ENCODE measurements at regions not wholly inside any gene's neighbourhood (a gene's known extent, or its start where the extent isn't known, plus 50 kb on each side); places are given as distances from the start of the nearest gene placed in this dataset.
"Not testable (repeated sequence)": the region's sequence is repeated elsewhere in the genome, so short reads cannot be mapped to it uniquely, and the experiment has no call there.

DNA sequence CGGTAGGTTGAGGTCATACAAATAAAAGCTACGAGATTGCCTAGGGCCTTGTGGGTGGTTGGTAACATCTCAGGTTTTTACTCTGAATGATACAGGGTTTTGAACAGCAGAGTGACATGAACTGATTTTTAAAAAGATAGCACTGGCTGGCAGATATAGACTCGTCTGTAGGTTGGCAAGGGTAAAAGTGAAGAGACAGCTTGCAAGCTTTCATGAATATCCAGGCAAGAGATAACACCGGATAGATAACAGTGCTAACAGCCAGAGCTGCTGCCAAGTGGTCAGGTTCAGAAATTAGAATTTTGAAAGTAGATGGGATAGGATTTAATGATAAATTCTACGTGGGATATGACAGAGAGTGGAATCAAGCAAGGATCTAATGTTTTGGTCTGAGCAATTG, 299.7 kb upstream of the AADAT start:
- no peak overlapping the region for H3K27ac ChIP-seq

DNA sequence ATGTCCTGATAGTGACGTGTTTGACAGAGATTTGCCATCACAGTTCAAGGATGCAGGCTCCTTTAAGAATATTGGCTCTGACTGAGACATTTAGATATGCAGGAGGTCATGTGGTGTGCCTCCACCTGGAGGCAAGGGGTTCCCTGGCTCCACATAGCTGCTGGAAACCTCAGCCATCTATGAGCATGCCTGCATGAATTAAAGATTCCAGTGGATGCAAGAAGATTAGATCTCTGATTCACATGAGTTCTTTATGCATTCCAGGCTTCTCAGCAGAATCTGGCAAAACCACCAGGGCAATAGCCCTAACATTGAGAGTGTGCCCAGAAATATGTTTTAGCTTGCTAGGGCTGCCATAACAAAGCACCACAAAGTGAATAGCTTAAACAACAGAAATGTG, 298.5 kb upstream of the AADAT start:
- TF ChIP-seq, protein P1, sequence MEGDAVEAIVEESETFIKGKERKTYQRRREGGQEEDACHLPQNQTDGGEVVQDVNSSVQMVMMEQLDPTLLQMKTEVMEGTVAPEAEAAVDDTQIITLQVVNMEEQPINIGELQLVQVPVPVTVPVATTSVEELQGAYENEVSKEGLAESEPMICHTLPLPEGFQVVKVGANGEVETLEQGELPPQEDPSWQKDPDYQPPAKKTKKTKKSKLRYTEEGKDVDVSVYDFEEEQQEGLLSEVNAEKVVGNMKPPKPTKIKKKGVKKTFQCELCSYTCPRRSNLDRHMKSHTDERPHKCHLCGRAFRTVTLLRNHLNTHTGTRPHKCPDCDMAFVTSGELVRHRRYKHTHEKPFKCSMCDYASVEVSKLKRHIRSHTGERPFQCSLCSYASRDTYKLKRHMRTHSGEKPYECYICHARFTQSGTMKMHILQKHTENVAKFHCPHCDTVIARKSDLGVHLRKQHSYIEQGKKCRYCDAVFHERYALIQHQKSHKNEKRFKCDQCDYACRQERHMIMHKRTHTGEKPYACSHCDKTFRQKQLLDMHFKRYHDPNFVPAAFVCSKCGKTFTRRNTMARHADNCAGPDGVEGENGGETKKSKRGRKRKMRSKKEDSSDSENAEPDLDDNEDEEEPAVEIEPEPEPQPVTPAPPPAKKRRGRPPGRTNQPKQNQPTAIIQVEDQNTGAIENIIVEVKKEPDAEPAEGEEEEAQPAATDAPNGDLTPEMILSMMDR (IDR thresholded peaks at IDR 0.05): no peak
- no peak for TF ChIP-seq ZFX (IDR thresholded peaks at IDR 0.05; ENCODE audit: borderline replicate concordance)
- no peak overlapping the region for H3K27ac ChIP-seq

More for the DNA sequence above, 299.7 kb upstream of the AADAT start:
- TF ChIP-seq, protein P1 (IDR thresholded peaks at IDR 0.05): no peak
- no peak for TF ChIP-seq ZFX (IDR thresholded peaks at IDR 0.05; ENCODE audit: borderline replicate concordance)

DNA sequence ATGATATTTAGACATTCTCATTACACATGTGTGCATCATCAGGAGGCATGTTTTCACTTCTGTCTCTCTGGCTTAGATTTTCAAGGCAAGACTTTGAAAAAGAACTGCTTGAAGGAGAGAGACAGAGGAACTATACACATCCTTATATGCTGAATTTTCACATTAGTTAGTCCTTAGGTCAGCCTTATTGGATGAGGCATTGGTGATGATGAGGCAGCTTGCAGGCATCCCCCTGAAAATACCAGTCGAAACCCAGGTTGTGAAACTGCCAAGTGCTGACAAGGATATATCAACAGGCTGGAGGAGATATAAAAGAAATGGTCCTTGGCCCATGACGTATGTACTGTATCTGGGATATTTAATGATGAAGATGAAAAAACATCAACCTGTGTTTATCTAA, 297.2 kb upstream of the AADAT start:
- no peak overlapping the region for H3K27ac ChIP-seq
- TF ChIP-seq ZFX (IDR thresholded peaks at IDR 0.05; ENCODE audit: borderline replicate concordance): no peak
- TF ChIP-seq, protein P1 (IDR thresholded peaks at IDR 0.05): no peak

DNA sequence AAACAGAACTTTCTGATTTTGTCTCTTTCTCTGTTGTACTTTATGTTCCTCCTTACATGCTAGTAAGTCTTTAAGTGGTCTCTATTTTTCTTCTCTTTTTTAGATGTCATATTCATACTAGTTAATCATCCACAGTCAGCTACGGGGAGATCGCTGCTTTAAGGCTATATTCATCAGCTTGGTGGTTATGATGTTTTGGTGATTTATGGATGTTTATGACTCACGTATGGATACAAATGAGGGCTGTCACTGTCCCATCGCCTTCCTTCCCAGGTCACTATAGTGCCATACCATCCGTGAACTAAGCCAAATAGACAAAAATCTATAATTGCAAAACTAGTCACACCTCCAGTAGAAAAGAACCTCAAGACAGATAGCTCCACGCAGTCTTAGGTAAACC, 296.8 kb upstream of the AADAT start:
- H3K27ac ChIP-seq: no peak overlapping the region
- no peak for TF ChIP-seq ZFX (IDR thresholded peaks at IDR 0.05; ENCODE audit: borderline replicate concordance)
- TF ChIP-seq, protein P1 (IDR thresholded peaks at IDR 0.05): no peak

DNA sequence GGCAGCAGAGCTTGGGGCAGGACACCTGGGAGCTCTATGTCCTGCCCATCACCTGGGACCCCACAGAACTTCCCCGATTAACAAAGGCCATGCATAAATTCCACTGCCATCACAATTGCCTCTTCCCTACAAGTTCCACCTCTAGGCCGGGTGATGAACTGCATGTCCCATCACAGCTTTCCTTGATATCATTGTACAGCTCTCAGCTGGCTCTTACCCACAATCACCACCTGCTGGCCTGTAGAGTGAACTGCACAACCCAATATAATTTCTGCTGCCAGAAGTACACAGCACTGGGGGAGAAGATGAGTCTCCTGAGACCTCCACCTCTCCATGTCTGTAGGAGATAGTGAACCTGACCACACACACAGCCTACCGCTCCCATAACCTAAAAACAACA, 285.0 kb upstream of the AADAT start:
- TF ChIP-seq, protein P1 (IDR thresholded peaks at IDR 0.05): peak; percentile 62
- no peak for TF ChIP-seq ZFX (IDR thresholded peaks at IDR 0.05; ENCODE audit: borderline replicate concordance)
- H3K27ac ChIP-seq: no peak overlapping the region

DNA sequence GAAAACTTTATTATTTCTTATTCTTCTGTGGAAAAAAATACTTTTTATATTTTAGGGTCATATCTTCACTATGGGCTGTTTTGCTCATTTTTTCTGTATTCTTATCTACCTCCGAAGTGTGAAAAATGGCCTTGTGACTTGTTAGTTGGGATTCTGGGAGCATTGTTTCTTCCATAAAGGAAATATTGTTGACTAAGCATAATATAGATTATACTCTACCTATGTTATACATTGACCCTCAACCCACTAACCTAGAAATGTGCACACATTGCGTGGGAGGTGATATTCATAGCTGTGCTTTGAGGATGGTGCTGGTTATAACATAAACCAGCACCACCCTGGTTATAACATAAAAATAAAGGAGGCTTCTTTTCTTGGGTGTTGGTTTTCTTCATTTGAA, 259.2 kb upstream of the AADAT start:
- H3K27ac ChIP-seq: no peak overlapping the region
- TF ChIP-seq ZFX (IDR thresholded peaks at IDR 0.05; ENCODE audit: borderline replicate concordance): no peak
- TF ChIP-seq, protein P1 (IDR thresholded peaks at IDR 0.05): no peak

DNA sequence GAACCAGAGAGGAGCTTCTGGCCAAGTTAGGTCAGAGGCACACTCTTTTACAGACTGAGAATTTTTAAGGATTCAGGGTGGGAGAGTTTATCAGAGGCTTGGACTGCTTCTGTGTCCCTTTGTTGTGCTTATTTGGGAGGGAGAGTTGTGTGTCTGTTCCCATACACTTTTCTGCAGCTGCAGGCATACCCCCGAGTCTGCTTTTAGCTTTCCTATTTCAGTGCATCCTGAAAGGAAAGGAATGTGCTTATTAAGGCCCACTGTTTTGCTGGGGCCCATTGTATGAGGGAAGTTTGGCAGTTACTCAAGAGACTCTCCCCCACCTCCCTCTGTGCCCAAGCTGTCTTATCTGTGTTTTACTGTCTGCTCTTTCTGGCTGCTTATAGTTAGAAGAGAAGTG, 257.4 kb upstream of the AADAT start:
- not testable (repeated sequence) for H3K27ac ChIP-seq

DNA sequence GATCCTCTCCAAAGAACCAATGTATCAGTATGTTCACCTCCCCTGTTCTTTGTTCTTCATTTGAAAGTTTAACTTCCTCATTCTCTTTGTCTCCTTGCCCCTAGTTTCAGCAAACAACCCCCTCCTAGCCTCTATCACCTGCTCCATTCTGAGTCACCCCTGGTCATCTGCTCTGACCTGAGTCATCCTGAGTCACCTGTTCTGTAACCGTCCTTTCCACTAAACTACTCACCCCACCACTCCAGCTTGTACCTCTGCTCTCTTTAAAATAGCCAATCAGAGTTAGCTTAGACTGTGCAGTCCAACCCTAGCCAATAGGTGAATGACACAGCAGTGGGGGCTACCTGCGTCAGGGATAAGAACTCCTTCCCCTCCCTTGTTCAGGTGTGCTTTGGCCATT, 249.8 kb upstream of the AADAT start:
- H3K27ac ChIP-seq: no peak overlapping the region
- TF ChIP-seq ZFX (IDR thresholded peaks at IDR 0.05; ENCODE audit: borderline replicate concordance): no peak
- TF ChIP-seq, protein P1 (IDR thresholded peaks at IDR 0.05): no peak
